ENCODE measurements at regions not wholly inside any gene's neighbourhood (a gene's known extent, or its start where the extent isn't known, plus 50 kb on each side); places are given as distances from the start of the nearest gene placed in this dataset.

- no peaks in the 10 kb centered on the region for H3K4me1 ChIP-seq (ENCODE audit: control insufficient read depth, extremely low read depth, insufficient read depth, low read length)
- H3K9ac ChIP-seq (ENCODE audit: insufficient read depth, low read length) = no peak overlapping the region
- H2AFZ ChIP-seq (ENCODE audit: low read length) = no peak overlapping the region
- H4K20me1 ChIP-seq (ENCODE audit: control insufficient read depth, extremely low read depth, insufficient read depth, low read length) = no peaks in the 10 kb centered on the region
- H3K27ac ChIP-seq (ENCODE audit: insufficient read depth, low read length) = no peak overlapping the region
- DNase-seq (ENCODE audit: low read depth in 2 of 2) = peak; percentile 28 to 84
- H3K79me2 ChIP-seq (ENCODE audit: control insufficient read depth, insufficient read depth, low read length) = no peaks in the 10 kb centered on the region
- TF ChIP-seq EZH2 (IDR thresholded peaks at IDR 0.05; ENCODE audit: low read length, missing control alignments) = no peak
- TF ChIP-seq, protein P1, sequence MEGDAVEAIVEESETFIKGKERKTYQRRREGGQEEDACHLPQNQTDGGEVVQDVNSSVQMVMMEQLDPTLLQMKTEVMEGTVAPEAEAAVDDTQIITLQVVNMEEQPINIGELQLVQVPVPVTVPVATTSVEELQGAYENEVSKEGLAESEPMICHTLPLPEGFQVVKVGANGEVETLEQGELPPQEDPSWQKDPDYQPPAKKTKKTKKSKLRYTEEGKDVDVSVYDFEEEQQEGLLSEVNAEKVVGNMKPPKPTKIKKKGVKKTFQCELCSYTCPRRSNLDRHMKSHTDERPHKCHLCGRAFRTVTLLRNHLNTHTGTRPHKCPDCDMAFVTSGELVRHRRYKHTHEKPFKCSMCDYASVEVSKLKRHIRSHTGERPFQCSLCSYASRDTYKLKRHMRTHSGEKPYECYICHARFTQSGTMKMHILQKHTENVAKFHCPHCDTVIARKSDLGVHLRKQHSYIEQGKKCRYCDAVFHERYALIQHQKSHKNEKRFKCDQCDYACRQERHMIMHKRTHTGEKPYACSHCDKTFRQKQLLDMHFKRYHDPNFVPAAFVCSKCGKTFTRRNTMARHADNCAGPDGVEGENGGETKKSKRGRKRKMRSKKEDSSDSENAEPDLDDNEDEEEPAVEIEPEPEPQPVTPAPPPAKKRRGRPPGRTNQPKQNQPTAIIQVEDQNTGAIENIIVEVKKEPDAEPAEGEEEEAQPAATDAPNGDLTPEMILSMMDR (conservative IDR thresholded peaks at IDR 0.05 in 1 of 2, IDR thresholded peaks at IDR 0.05 in 1 of 2; ENCODE audit: low read depth in 1 of 2, low read length in 2 of 2) = no peak
- no peaks in the 10 kb centered on the region for H3K9me3 ChIP-seq (ENCODE audit: control insufficient read depth, insufficient read depth, low read depth, low read length)
- no peak overlapping the region for H3K4me3 ChIP-seq (replicated peaks in 1 of 4; ENCODE audit: control extremely low read depth in 1 of 4, insufficient read depth in 1 of 4, low read depth in 3 of 4, low read length in 4 of 4)
- no peak overlapping the region for H3K4me2 ChIP-seq (ENCODE audit: extremely low read depth, insufficient read depth, low read length)
- no peaks in the 10 kb centered on the region for H3K27me3 ChIP-seq (ENCODE audit: control insufficient read depth, insufficient read depth, low read length)
- H3K36me3 ChIP-seq (ENCODE audit: control insufficient read depth, insufficient read depth, low read length) = no peaks in the 10 kb centered on the region
These were observed 122.4 kb downstream of the RIN2 start for GRCh38 chr20:19880256-19881079.

GRCh38 chr20:19881080-19881840 is 123.2 kb downstream of the RIN2 start:
- Histone ChIP-seq H2AFZ (ENCODE audit: low read length) (no peak overlapping the region), H3K9ac (ENCODE audit: insufficient read depth, low read length) (no peak overlapping the region), H4K20me1 (ENCODE audit: control insufficient read depth, extremely low read depth, insufficient read depth, low read length) (no peaks in the 10 kb centered on the region), H3K79me2 (ENCODE audit: control insufficient read depth, insufficient read depth, low read length) (no peaks in the 10 kb centered on the region), H3K36me3 (ENCODE audit: control insufficient read depth, insufficient read depth, low read length) (no peaks in the 10 kb centered on the region), H3K4me1 (ENCODE audit: control insufficient read depth, extremely low read depth, insufficient read depth, low read length) (peaks cover 4% of the 10 kb centered on the region), H3K27ac (ENCODE audit: insufficient read depth, low read length) (no peak overlapping the region), H3K4me3 (replicated peaks in 1 of 4; ENCODE audit: control extremely low read depth in 1 of 4, insufficient read depth in 1 of 4, low read depth in 3 of 4, low read length in 4 of 4) (no peak overlapping the region), H3K4me2 (ENCODE audit: extremely low read depth, insufficient read depth, low read length) (no peak overlapping the region), H3K9me3 (ENCODE audit: control insufficient read depth, insufficient read depth, low read depth, low read length) (no peaks in the 10 kb centered on the region), H3K27me3 (ENCODE audit: control insufficient read depth, insufficient read depth, low read length) (no peaks in the 10 kb centered on the region)
- TF ChIP-seq, protein P1 (conservative IDR thresholded peaks at IDR 0.05 in 1 of 2, IDR thresholded peaks at IDR 0.05 in 1 of 2; ENCODE audit: low read depth in 1 of 2, low read length in 2 of 2) = no peak
- TF ChIP-seq EZH2 (IDR thresholded peaks at IDR 0.05; ENCODE audit: low read length, missing control alignments) = no peak
- DNase-seq (ENCODE audit: low read depth in 2 of 2) = no peak

- H2AFZ ChIP-seq (ENCODE audit: low read length) = no peak overlapping the region
- H3K9me3 ChIP-seq (ENCODE audit: control insufficient read depth, insufficient read depth, low read depth, low read length) = no peaks in the 10 kb centered on the region
- H3K27me3 ChIP-seq (ENCODE audit: control insufficient read depth, insufficient read depth, low read length) = no peaks in the 10 kb centered on the region
- no peak overlapping the region for H3K9ac ChIP-seq (ENCODE audit: insufficient read depth, low read length)
- no peak overlapping the region for H3K4me2 ChIP-seq (ENCODE audit: extremely low read depth, insufficient read depth, low read length)
- H4K20me1 ChIP-seq (ENCODE audit: control insufficient read depth, extremely low read depth, insufficient read depth, low read length) = no peaks in the 10 kb centered on the region
- H3K4me3 ChIP-seq (replicated peaks in 1 of 4; ENCODE audit: control extremely low read depth in 1 of 4, insufficient read depth in 1 of 4, low read depth in 3 of 4, low read length in 4 of 4) = no peak overlapping the region
- no peaks in the 10 kb centered on the region for H3K79me2 ChIP-seq (ENCODE audit: control insufficient read depth, insufficient read depth, low read length)
- no peaks in the 10 kb centered on the region for H3K36me3 ChIP-seq (ENCODE audit: control insufficient read depth, insufficient read depth, low read length)
- H3K4me1 ChIP-seq (ENCODE audit: control insufficient read depth, extremely low read depth, insufficient read depth, low read length) = peaks cover 8% of the 10 kb centered on the region
- no peak overlapping the region for H3K27ac ChIP-seq (ENCODE audit: insufficient read depth, low read length)
- no peak for TF ChIP-seq EZH2 (IDR thresholded peaks at IDR 0.05; ENCODE audit: low read length, missing control alignments)
- TF ChIP-seq, protein P1 (conservative IDR thresholded peaks at IDR 0.05 in 1 of 2, IDR thresholded peaks at IDR 0.05 in 1 of 2; ENCODE audit: low read depth in 1 of 2, low read length in 2 of 2) = no peak
- DNase-seq (ENCODE audit: low read depth in 2 of 2) = no peak
These were observed 123.9 kb downstream of the RIN2 start for GRCh38 chr20:19881990-19882389.
